GM23248 (cell line): ENCODE measurements at regions not wholly inside any gene's neighbourhood (a gene's known extent, or its start where the extent isn't known, plus 50 kb on each side); places are given as distances from the start of the nearest gene placed in this dataset.

Source experiments
- EZH2 ChIP-seq: fragments of 200-600 bp; sonication (generic); IDR thresholded peaks from 2 replicates; pipeline ENCODE4 v1.6.1; 2018; ENCODE audit warnings: antibody characterized with exemption, mild to moderate bottlenecking; ENCODE audit not compliant: insufficient read depth, poor library complexity, severe bottlenecking
- EZH2phosphoT487 ChIP-seq: fragments of 200-600 bp; sonication (generic); IDR thresholded peaks from 2 replicates; pipeline ENCODE4 v1.6.1; 2018; ENCODE audit warnings: antibody characterized with exemption, moderate library complexity, mild to moderate bottlenecking, low read depth; ENCODE audit not compliant: insufficient read depth

DNA sequence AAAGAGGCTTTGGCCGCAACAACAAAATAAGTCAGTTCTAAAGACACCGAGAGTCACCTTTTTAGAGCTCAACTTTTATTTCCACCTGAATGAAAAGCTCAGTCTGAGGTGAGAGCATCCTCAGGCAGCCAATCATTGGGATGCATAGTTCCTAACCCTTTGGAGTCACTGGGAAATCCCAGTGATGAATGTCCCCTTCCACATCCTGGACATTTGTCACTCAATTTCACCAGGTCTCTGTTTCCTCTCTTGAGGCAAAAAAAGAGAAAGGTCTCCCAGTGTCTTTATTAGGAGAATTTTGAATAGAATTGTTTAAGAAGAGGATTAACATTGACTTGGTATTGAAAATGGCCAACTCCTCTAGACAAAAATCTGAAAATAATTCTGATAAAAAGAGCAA, 137.5 kb upstream of the SPRED1 start:
- TF ChIP-seq EZH2, result no peak
- TF ChIP-seq EZH2phosphoT487, result no peak
